ENCODE measurements at regions not wholly inside any gene's neighbourhood (a gene's known extent, or its start where the extent isn't known, plus 50 kb on each side); places are given as distances from the start of the nearest gene placed in this dataset.

- TF ChIP-seq ZFX (IDR thresholded peaks at IDR 0.05) (no peak), FOSL1 (IDR thresholded peaks at IDR 0.05; ENCODE audit: low read depth) (no peak), CTCF (IDR thresholded peaks at IDR 0.05 in 2 of 3, conservative IDR thresholded peaks at IDR 0.05 in 1 of 3; ENCODE audit: borderline replicate concordance in 1 of 3, insufficient read depth in 1 of 3, low read depth in 2 of 3, low read length in 2 of 3) (no peak), YY1 (IDR thresholded peaks at IDR 0.05; ENCODE audit: extremely low read depth, insufficient replicate concordance, low read depth, low read length) (no peak)
- POLR2A ChIA-PET: no interaction called here
- H3K9ac ChIP-seq (ENCODE audit: low read length): no peak overlapping the region
- no peaks in the 10 kb centered on the region for H3K27me3 ChIP-seq (ENCODE audit: insufficient read depth, low read length)
- CTCF ChIA-PET: no interaction called here
- H3K4me2 ChIP-seq (ENCODE audit: low read length): no peak overlapping the region
- no peak for DNase-seq (ENCODE audit: low read depth, low spot score)
- H3K27ac ChIP-seq (ENCODE audit: low read depth, low read length): no peak overlapping the region
- H3K79me2 ChIP-seq (ENCODE audit: insufficient read depth, low read length): no peaks in the 10 kb centered on the region
- no peaks in the 10 kb centered on the region for H3K36me3 ChIP-seq (ENCODE audit: control insufficient read depth in 1 of 2, insufficient read depth in 2 of 2, low read length in 2 of 2)
- no peak overlapping the region for H2AFZ ChIP-seq (ENCODE audit: low read depth, low read length, poor library complexity, severe bottlenecking)
- no peaks in the 10 kb centered on the region; a peak in 1 of 4 replicates for H3K4me1 ChIP-seq (ENCODE audit: control insufficient read depth in 1 of 2, insufficient read depth in 2 of 2, low read length in 2 of 2)
- ATAC-seq: no peak
- no peak overlapping the region for H3K4me3 ChIP-seq (replicated peaks in 1 of 2; ENCODE audit: low read depth in 1 of 2, low read length in 2 of 2)
- no peaks in the 10 kb centered on the region for H3K9me2 ChIP-seq (ENCODE audit: insufficient read depth)
- RAD21 ChIA-PET (ENCODE audit: low non-redundant PET in 1 of 2, low total read pairs in 2 of 2, uncharacterized antibody in 2 of 2, unreplicated experiment in 2 of 2): no interaction called here
- peaks cover 0 to 7% of the 10 kb centered on the region in 2 experiments; a peak in 2 of 4 replicates for H3K9me3 ChIP-seq (ENCODE audit: control insufficient read depth in 1 of 2, insufficient read depth in 1 of 2, low read depth in 1 of 2, low read length in 2 of 2)
- no TSS peak for BruUV-seq (replicated peaks)
- no peaks in the 10 kb centered on the region for H4K20me1 ChIP-seq (ENCODE audit: insufficient read depth)
- intact Hi-C loops (cut with micrococcal nuclease): no loop called here
Measured at GRCh38 chr6:165178056-165178455, 131.3 kb downstream of the C6orf118 start.

DNA sequence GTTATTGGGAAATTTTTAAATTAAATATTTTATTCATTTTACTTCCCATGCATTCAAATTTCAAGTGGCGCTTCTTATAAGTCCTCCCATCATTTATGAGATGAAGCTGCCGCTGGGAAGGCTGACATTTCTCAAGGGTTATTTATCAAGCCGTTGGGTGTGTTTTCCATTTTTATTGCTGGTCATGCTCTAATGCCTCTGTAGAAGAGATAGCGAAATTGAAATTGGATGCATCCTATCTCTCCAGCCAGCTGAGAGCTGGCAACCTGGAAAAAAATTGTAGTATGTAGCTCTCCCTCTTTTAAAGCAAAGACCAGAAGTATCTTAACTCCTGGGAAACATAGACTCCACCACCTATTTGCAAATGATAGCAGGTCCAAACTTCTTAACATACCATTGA lies 135.9 kb downstream of the C6orf118 start:
- BruUV-seq (replicated peaks): no TSS peak

More for the DNA sequence above, 135.9 kb downstream of the C6orf118 start:
- no peaks in the 10 kb centered on the region for H3K79me2 ChIP-seq (ENCODE audit: insufficient read depth, low read length)
- H3K36me3 ChIP-seq (ENCODE audit: control insufficient read depth in 1 of 2, insufficient read depth in 2 of 2, low read length in 2 of 2): no peaks in the 10 kb centered on the region
- no peak for DNase-seq (ENCODE audit: low read depth, low spot score)
- no peaks in the 10 kb centered on the region for H4K20me1 ChIP-seq (ENCODE audit: insufficient read depth)
- no peaks in the 10 kb centered on the region for H3K27me3 ChIP-seq (ENCODE audit: insufficient read depth, low read length)
- H3K9me2 ChIP-seq (ENCODE audit: insufficient read depth): no peaks in the 10 kb centered on the region
- ChIA-PET POLR2A (no interaction called here), CTCF (no interaction called here), RAD21 (ENCODE audit: low non-redundant PET in 1 of 2, low total read pairs in 2 of 2, uncharacterized antibody in 2 of 2, unreplicated experiment in 2 of 2) (no interaction called here)
- no peak overlapping the region for H3K9ac ChIP-seq (ENCODE audit: low read length)
- H3K4me2 ChIP-seq (ENCODE audit: low read length): no peak overlapping the region
- no peak overlapping the region for H3K4me3 ChIP-seq (replicated peaks in 1 of 2; ENCODE audit: low read depth in 1 of 2, low read length in 2 of 2)
- peaks cover 0 to 6% of the 10 kb centered on the region in 2 experiments; a peak in 2 of 4 replicates for H3K9me3 ChIP-seq (ENCODE audit: control insufficient read depth in 1 of 2, insufficient read depth in 1 of 2, low read depth in 1 of 2, low read length in 2 of 2)
- H3K27ac ChIP-seq (ENCODE audit: low read depth, low read length): no peak overlapping the region
- intact Hi-C loops (cut with micrococcal nuclease): no loop called here
- no peaks in the 10 kb centered on the region; a peak in 1 of 4 replicates for H3K4me1 ChIP-seq (ENCODE audit: control insufficient read depth in 1 of 2, insufficient read depth in 2 of 2, low read length in 2 of 2)
- no peak overlapping the region for H2AFZ ChIP-seq (ENCODE audit: low read depth, low read length, poor library complexity, severe bottlenecking)
- no peak for ATAC-seq
- TF ChIP-seq YY1 (IDR thresholded peaks at IDR 0.05; ENCODE audit: extremely low read depth, insufficient replicate concordance, low read depth, low read length): no peak
